ENCODE measurements at regions not wholly inside any gene's neighbourhood (a gene's known extent, or its start where the extent isn't known, plus 50 kb on each side); places are given as distances from the start of the nearest gene placed in this dataset.

DNA sequence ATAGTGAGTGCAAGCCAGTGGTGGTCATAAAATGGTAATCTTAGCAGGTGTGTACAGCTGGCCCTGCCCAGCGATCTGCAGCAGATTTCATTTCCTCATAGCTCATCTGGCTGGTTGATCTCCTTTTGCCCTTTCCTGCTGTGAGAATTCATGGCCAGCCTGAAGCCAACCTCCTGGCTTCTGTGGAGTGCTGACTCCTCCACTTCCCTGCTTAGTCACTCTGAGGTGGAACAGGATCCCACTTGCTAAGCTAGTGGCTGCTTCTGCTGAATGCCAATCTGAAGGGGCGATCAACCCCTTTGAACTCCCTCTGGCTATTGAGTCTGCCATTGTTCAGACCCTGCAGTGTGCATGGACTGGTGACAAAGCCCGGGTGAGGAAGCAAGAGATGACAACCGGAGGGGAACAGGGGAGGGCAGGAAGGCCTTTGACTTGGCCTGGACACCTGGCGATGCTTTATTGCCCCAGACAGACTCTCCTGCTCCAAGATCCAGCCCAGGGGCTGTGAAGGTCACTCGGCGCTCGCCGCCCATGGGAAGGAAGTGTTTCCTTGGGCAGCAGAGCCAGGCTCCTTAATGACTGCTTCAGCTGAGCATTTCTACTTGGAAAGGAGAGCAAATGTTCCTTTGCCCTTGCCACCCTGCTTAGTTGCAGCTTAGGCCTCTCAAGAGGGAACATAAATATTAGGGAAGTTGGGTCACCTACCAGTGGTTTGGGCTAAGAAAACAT is 341.1 kb downstream of the ZSWIM6 start:
- TF ChIP-seq, protein P1, sequence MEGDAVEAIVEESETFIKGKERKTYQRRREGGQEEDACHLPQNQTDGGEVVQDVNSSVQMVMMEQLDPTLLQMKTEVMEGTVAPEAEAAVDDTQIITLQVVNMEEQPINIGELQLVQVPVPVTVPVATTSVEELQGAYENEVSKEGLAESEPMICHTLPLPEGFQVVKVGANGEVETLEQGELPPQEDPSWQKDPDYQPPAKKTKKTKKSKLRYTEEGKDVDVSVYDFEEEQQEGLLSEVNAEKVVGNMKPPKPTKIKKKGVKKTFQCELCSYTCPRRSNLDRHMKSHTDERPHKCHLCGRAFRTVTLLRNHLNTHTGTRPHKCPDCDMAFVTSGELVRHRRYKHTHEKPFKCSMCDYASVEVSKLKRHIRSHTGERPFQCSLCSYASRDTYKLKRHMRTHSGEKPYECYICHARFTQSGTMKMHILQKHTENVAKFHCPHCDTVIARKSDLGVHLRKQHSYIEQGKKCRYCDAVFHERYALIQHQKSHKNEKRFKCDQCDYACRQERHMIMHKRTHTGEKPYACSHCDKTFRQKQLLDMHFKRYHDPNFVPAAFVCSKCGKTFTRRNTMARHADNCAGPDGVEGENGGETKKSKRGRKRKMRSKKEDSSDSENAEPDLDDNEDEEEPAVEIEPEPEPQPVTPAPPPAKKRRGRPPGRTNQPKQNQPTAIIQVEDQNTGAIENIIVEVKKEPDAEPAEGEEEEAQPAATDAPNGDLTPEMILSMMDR (IDR thresholded peaks at IDR 0.05; ENCODE audit: control extremely low read depth in 1 of 3, insufficient read depth in 1 of 3, low read depth in 1 of 3, low read length in 3 of 3) = no peak
- TF ChIP-seq RFX5 (IDR thresholded peaks at IDR 0.05; ENCODE audit: borderline replicate concordance, low read depth, low read length) = no peak
